WTC11 (cell line): ENCODE measurements at regions not wholly inside any gene's neighbourhood (a gene's known extent, or its start where the extent isn't known, plus 50 kb on each side); places are given as distances from the start of the nearest gene placed in this dataset.
A peak's percentile ranks its signal among the peaks of the same experiment; 100 is the strongest.

Experiments used
- ATAC-seq: fragments of 200-7000 bp; cut with Tn5 transposase; 2 replicates; pipeline ENCODE4 v1.10.0; 2021; ENCODE audit warnings: mild to moderate bottlenecking, moderate library complexity
- CTCF ChIA-PET: fragments of 300-600 bp; sonication (Branson Sonifier 250); formaldehyde crosslinking; loops from one replicate; lab custom pipeline; 2021; ENCODE audit warnings: antibody characterized with exemption; lab: Charles Lee
- POLR2A ChIA-PET: fragments of 350-600 bp; sonication (Branson Sonifier 250); formaldehyde crosslinking; loops from one replicate; lab custom pipeline; 2021; ENCODE audit warnings: antibody characterized with exemption; lab: Charles Lee
- DNase-seq: peaks from one replicate; pipeline ENCODE4 v3.0.0; 2021; ENCODE audit warnings: low spot score
- H3K27ac Mint-ChIP-seq: 2 replicates; pipeline ENCODE4 v1.8.0; 2021; ENCODE audit warnings: mixed read lengths
- H3K27me3 Mint-ChIP-seq: 2 replicates; pipeline ENCODE4 v1.8.0; 2021; ENCODE audit warnings: low read depth, mild to moderate bottlenecking, moderate library complexity, mixed read lengths
- H3K36me3 Mint-ChIP-seq: 2 replicates; pipeline ENCODE4 v1.8.0; 2021; ENCODE audit warnings: mixed read lengths
- H3K4me1 Mint-ChIP-seq: 2 replicates; pipeline ENCODE4 v1.8.0; 2022; ENCODE audit warnings: mixed read lengths
- H3K4me3 Mint-ChIP-seq: 2 replicates; pipeline ENCODE4 v1.8.0; 2021; ENCODE audit warnings: mild to moderate bottlenecking, moderate library complexity, mixed read lengths
- H3K9me3 Mint-ChIP-seq: 2 replicates; pipeline ENCODE4 v1.8.0; 2021; ENCODE audit warnings: mixed read lengths
- E2F4 ChIP-seq: sonication (generic); formaldehyde crosslinking; IDR thresholded peaks from 2 replicates; pipeline ENCODE4 v1.8.1; 2022; ENCODE audit warnings: low read depth, mild to moderate bottlenecking, moderate library complexity, missing genetic modification reagents, borderline replicate concordance
- EMX1 ChIP-seq: fragments of 250-450 bp; sonication (Bioruptor Pico); IDR thresholded peaks from 2 replicates; pipeline ENCODE4 v1.8.0; 2021; ENCODE audit warnings: mild to moderate bottlenecking
- ERG ChIP-seq: fragments of 250-450 bp; sonication (Bioruptor Pico); IDR thresholded peaks from 2 replicates; pipeline ENCODE4 v1.8.0; 2021; ENCODE audit warnings: mild to moderate bottlenecking
- ESRRA ChIP-seq: sonication (generic); formaldehyde crosslinking; IDR thresholded peaks from 2 replicates; pipeline ENCODE4 v1.8.1; 2022; ENCODE audit warnings: mild to moderate bottlenecking, missing genetic modification reagents, borderline replicate concordance
- FOXJ3 ChIP-seq: sonication (generic); formaldehyde crosslinking; IDR thresholded peaks from 2 replicates; pipeline ENCODE4 v1.9.0; 2021; ENCODE audit warnings: missing genetic modification reagents, mild to moderate bottlenecking, borderline replicate concordance
- HMGA2 ChIP-seq: fragments of 250-450 bp; sonication (Bioruptor Pico); IDR thresholded peaks from 2 replicates; pipeline ENCODE4 v1.4.0; 2021; ENCODE audit warnings: mild to moderate bottlenecking, moderate library complexity
- JAZF1 ChIP-seq: fragments of 250-450 bp; sonication (Bioruptor Pico); IDR thresholded peaks from 2 replicates; pipeline ENCODE4 v1.9.0; 2021; ENCODE audit warnings: moderate library complexity, mild to moderate bottlenecking, inconsistent platforms
- MYBL2 ChIP-seq: sonication (generic); formaldehyde crosslinking; IDR thresholded peaks from 2 replicates; pipeline ENCODE4 v1.8.1; 2023; ENCODE audit warnings: mild to moderate bottlenecking, moderate library complexity, missing genetic modification reagents
- NFE2L1 ChIP-seq: sonication (generic); formaldehyde crosslinking; IDR thresholded peaks from 2 replicates; pipeline ENCODE4 v1.8.1; 2023; ENCODE audit warnings: missing genetic modification reagents
- NR1H2 ChIP-seq: sonication (generic); formaldehyde crosslinking; IDR thresholded peaks from 2 replicates; pipeline ENCODE4 v1.9.0; 2021; ENCODE audit warnings: mild to moderate bottlenecking, moderate library complexity, missing genetic modification reagents
- PRRX2 ChIP-seq: fragments of 250-450 bp; sonication (Bioruptor Pico); IDR thresholded peaks from 2 replicates; pipeline ENCODE4 v1.8.0; 2021; ENCODE audit warnings: mild to moderate bottlenecking
- SOX15 ChIP-seq: fragments of 250-450 bp; sonication (Bioruptor Pico); IDR thresholded peaks from 2 replicates; pipeline ENCODE4 v1.9.0; 2021; ENCODE audit warnings: mild to moderate bottlenecking
- TP53 ChIP-seq: sonication (generic); formaldehyde crosslinking; IDR thresholded peaks from 2 replicates; pipeline ENCODE4 v1.8.1; 2023; ENCODE audit warnings: mild to moderate bottlenecking, missing genetic modification reagents
- ZNF138 ChIP-seq: sonication (generic); formaldehyde crosslinking; conservative IDR thresholded peaks from 2 replicates; pipeline ENCODE4 v1.8.1; 2022; ENCODE audit warnings: mild to moderate bottlenecking, moderate library complexity, missing genetic modification reagents
- ZNF219 ChIP-seq: sonication (generic); formaldehyde crosslinking; IDR thresholded peaks from 2 replicates; pipeline ENCODE4 v1.8.0; 2023; ENCODE audit warnings: missing genetic modification reagents, mild to moderate bottlenecking, borderline replicate concordance
- ZNF317 ChIP-seq: sonication (generic); formaldehyde crosslinking; IDR thresholded peaks from 2 replicates; pipeline ENCODE4 v1.8.1; 2023; ENCODE audit warnings: low read depth, mild to moderate bottlenecking, moderate library complexity, missing genetic modification reagents, borderline replicate concordance
- ZNF671 ChIP-seq: fragments of 250-450 bp; sonication (Bioruptor Pico); IDR thresholded peaks from 2 replicates; pipeline ENCODE4 v1.8.0; 2021; ENCODE audit warnings: mild to moderate bottlenecking
- ZSCAN18 ChIP-seq: fragments of 250-450 bp; sonication (Bioruptor Pico); IDR thresholded peaks from 2 replicates; pipeline ENCODE4 v2.1.2; 2022; ENCODE audit warnings: mild to moderate bottlenecking, moderate library complexity
- TF ChIP-seq, protein P1 (sequence below): fragments of 250-450 bp; sonication (Bioruptor Pico); conservative IDR thresholded peaks from 2 replicates; pipeline ENCODE4 v1.9.0; 2021; ENCODE audit warnings: mild to moderate bottlenecking
- TF ChIP-seq, protein P2 (sequence below): sonication (generic); formaldehyde crosslinking; IDR thresholded peaks from 2 replicates; pipeline ENCODE4 v1.8.0; 2023; ENCODE audit warnings: missing genetic modification reagents, mild to moderate bottlenecking, borderline replicate concordance

DNA sequence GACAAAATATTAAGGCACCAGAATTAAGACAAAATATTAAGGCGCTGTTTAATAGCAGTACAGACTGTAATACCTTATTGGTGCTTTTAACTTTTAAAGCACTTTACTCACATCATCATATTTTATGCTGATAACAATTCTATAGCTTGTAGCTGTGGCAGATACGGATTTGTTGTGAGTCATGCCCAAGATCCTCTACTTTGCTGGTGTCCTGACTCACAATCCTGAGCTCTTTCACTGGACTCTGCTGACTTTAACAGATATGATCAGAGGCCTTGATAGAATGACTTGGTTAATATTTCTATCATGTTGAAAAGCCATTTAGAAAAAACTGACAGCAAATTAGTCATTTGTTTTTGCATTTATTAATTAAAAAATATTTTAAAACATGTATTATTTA lies 99.0 kb upstream of the PKP2 start (continued):
- TF ChIP-seq FOXJ3 (CRISPR knock-in tag): no peak
- TF ChIP-seq PRRX2 (CRISPR knock-in tag): no peak

GRCh38 chr12:32993404-32993803 lies 96.8 kb upstream of the PKP2 start:
- ATAC-seq: no peak
- Mint-ChIP-seq H3K36me3 (no peaks in the 10 kb centered on the region), H3K27me3 (no peaks in the 10 kb centered on the region; the same call in 1 of the 2 replicates), H3K27ac (no peak overlapping the region), H3K4me3 (no peak overlapping the region), H3K9me3 (peaks cover 3% of the 10 kb centered on the region), H3K4me1 (peaks cover 44% of the 10 kb centered on the region)
- CTCF ChIA-PET: interaction anchor here (0.6 kb wide), 1 partner anchor 147 kb away, joined by 3 read pairs; no protein-coding TSS in a partner anchor
- POLR2A ChIA-PET: no interaction called here
- DNase-seq: no peak
- TF ChIP-seq ZSCAN18 (no peak), ZNF317 (no peak), ESRRA (no peak)
- TF ChIP-seq, all 79 proteins: peak for 0

- no peaks in the 10 kb centered on the region for H3K36me3 Mint-ChIP-seq
- H3K27ac Mint-ChIP-seq: no peak overlapping the region
- no peaks in the 10 kb centered on the region; the same call in 1 of the 2 replicates for H3K27me3 Mint-ChIP-seq
- ChIA-PET CTCF (interaction anchor here (1.4 kb wide), 1 partner anchor 10 kb away, joined by 6 read pairs; no protein-coding TSS in a partner anchor), POLR2A (no interaction called here)
- H3K4me1 Mint-ChIP-seq: peaks cover 35% of the 10 kb centered on the region
- peaks cover 4% of the 10 kb centered on the region for H3K9me3 Mint-ChIP-seq
- ATAC-seq (no peak), DNase-seq (no peak)
- H3K4me3 Mint-ChIP-seq: no peak overlapping the region
- TF ChIP-seq NR1H2 (CRISPR knock-in tag) (no peak), ERG (CRISPR knock-in tag) (no peak), ZNF671 (CRISPR knock-in tag) (no peak)
Measured at GRCh38 chr12:32989705-32990104, 93.1 kb upstream of the PKP2 start.

- peaks cover 10% of the 10 kb centered on the region for H3K9me3 Mint-ChIP-seq
- ATAC-seq (no peak), DNase-seq (no peak)
- H3K4me1 Mint-ChIP-seq: peaks cover 36% of the 10 kb centered on the region
- no peak for TF ChIP-seq MYBL2 (CRISPR knock-in tag)
- TF ChIP-seq E2F4 (CRISPR knock-in tag): no peak
- TF ChIP-seq SOX15: no peak
- TF ChIP-seq ZNF219: no peak
- TF ChIP-seq, protein P1, sequence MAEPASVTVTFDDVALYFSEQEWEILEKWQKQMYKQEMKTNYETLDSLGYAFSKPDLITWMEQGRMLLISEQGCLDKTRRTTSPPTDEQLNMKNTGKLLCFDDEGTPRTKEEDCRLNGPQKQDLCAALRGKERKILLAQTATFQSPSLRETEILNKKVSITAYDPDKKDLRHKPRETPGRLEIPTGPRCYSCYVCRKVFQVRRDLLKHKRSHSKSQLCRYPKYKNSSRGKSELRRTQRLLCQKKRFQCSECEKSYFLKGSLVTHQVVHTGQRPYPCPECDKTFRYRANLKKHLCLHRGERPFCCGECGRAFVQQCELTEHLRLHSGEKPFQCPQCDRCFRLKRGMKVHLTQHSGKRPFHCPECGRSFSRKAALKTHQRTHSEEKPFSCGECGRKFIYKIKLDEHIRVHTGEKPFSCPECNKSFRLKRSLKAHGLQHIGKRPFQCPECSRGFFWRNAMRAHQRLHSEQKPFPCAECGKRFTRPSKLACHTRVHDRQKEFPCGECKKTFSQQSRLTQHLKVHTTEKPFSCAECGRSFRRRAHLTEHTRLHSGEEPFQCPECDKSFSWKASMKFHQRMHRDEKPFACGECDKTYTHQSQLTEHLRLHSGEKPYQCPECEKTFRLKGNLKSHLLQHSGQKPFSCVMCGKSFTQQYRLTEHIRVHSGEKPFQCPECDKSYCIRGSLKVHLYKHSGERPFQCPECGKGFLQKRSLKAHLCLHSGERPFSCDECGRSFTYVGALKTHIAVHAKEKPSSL: no peak
- TF ChIP-seq, protein P2, sequence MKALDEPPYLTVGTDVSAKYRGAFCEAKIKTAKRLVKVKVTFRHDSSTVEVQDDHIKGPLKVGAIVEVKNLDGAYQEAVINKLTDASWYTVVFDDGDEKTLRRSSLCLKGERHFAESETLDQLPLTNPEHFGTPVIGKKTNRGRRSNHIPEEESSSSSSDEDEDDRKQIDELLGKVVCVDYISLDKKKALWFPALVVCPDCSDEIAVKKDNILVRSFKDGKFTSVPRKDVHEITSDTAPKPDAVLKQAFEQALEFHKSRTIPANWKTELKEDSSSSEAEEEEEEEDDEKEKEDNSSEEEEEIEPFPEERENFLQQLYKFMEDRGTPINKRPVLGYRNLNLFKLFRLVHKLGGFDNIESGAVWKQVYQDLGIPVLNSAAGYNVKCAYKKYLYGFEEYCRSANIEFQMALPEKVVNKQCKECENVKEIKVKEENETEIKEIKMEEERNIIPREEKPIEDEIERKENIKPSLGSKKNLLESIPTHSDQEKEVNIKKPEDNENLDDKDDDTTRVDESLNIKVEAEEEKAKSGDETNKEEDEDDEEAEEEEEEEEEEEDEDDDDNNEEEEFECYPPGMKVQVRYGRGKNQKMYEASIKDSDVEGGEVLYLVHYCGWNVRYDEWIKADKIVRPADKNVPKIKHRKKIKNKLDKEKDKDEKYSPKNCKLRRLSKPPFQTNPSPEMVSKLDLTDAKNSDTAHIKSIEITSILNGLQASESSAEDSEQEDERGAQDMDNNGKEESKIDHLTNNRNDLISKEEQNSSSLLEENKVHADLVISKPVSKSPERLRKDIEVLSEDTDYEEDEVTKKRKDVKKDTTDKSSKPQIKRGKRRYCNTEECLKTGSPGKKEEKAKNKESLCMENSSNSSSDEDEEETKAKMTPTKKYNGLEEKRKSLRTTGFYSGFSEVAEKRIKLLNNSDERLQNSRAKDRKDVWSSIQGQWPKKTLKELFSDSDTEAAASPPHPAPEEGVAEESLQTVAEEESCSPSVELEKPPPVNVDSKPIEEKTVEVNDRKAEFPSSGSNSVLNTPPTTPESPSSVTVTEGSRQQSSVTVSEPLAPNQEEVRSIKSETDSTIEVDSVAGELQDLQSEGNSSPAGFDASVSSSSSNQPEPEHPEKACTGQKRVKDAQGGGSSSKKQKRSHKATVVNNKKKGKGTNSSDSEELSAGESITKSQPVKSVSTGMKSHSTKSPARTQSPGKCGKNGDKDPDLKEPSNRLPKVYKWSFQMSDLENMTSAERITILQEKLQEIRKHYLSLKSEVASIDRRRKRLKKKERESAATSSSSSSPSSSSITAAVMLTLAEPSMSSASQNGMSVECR (CRISPR knock-in tag): no peak
- TF ChIP-seq JAZF1 (CRISPR knock-in tag): no peak
- TF ChIP-seq HMGA2: no peak
- TF ChIP-seq ZNF138 (CRISPR knock-in tag): no peak
- no peak for TF ChIP-seq EMX1
- no peak for TF ChIP-seq TP53 (CRISPR knock-in tag)
- no peak for TF ChIP-seq ZSCAN18
- no peak for TF ChIP-seq NFE2L1 (CRISPR knock-in tag)
- H3K27me3 Mint-ChIP-seq: no peaks in the 10 kb centered on the region; the same call in 1 of the 2 replicates
- ChIA-PET POLR2A (no interaction called here), CTCF (interaction anchor here (1.4 kb wide), 1 partner anchor 10 kb away, joined by 6 read pairs; no protein-coding TSS in a partner anchor)
- peak overlapping the region; percentile 61; the same call in 1 of the 2 replicates for H3K27ac Mint-ChIP-seq
- no peaks in the 10 kb centered on the region for H3K36me3 Mint-ChIP-seq
- H3K4me3 Mint-ChIP-seq: no peak overlapping the region
Measured at GRCh38 chr12:32988982-32989381, 92.4 kb upstream of the PKP2 start.
